Peyer's patch (tissue), 4 donors: ENCODE measurements at regions not wholly inside any gene's neighbourhood (a gene's known extent, or its start where the extent isn't known, plus 50 kb on each side); places are given as distances from the start of the nearest gene placed in this dataset.
"Not testable (repeated sequence)": the region's sequence is repeated elsewhere in the genome, so short reads cannot be mapped to it uniquely, and the experiment has no call there.

ENCODE experiments used
- CTCF ChIP-seq, 6 experiments: fragments of 450-650 bp in 4 of 6; fragments of 200-600 bp in 2 of 6; sonication (generic) in 1 of 6; IDR thresholded peaks; one replicate each; pipeline ENCODE4 v1.5.1; 2017 to 2019; ENCODE audit warnings: antibody characterized with exemption in 6 of 6, mild to moderate bottlenecking in 3 of 6, moderate library complexity in 1 of 6
- POLR2A ChIP-seq, 2 donors: fragments of 450-650 bp; IDR thresholded peaks; one replicate each; pipeline ENCODE4 v1.5.1; 2017; ENCODE audit warnings: antibody characterized with exemption in 2 of 2, mild to moderate bottlenecking in 2 of 2, moderate library complexity in 2 of 2

- TF ChIP-seq CTCF, POLR2A (IDR thresholded peaks at IDR 0.05): not testable (repeated sequence)
Measured at GRCh38 chr20:53817513-53817912, 223.9 kb upstream of the ZNF217 start.
